HG03095 (cell line): ENCODE measurements at regions not wholly inside any gene's neighbourhood (a gene's known extent, or its start where the extent isn't known, plus 50 kb on each side); places are given as distances from the start of the nearest gene placed in this dataset.
"Not testable (repeated sequence)": the region's sequence is repeated elsewhere in the genome, so short reads cannot be mapped to it uniquely, and the experiment has no call there.

Experiments used
- ATAC-seq: cut with Tn5 transposase; IDR thresholded peaks from one replicate; pipeline ENCODE4 v1.9.1; 2021; ENCODE audit warnings: moderate library complexity; ENCODE audit not compliant: unreplicated experiment

GRCh38 chr3:22373182-22373581 is 622.2 kb upstream of the ZNF385D start:
- ATAC-seq: no peak

GRCh38 chr3:22373827-22374226 is 622.8 kb upstream of the ZNF385D start:
- ATAC-seq: no peak

GRCh38 chr3:22377421-22377820 is 626.4 kb upstream of the ZNF385D start:
- ATAC-seq: no peak

GRCh38 chr3:22378869-22379268 is 627.9 kb upstream of the ZNF385D start:
- no peak for ATAC-seq

- no peak for ATAC-seq
Measured at GRCh38 chr3:22380253-22380652, 629.2 kb upstream of the ZNF385D start.

GRCh38 chr3:22381564-22381963 is 630.6 kb upstream of the ZNF385D start:
- ATAC-seq: not testable (repeated sequence)

GRCh38 chr3:22383285-22383684 is 632.3 kb upstream of the ZNF385D start:
- no peak for ATAC-seq

- no peak for ATAC-seq
Measured at GRCh38 chr3:22386107-22386506, 635.1 kb upstream of the ZNF385D start.

GRCh38 chr3:22392286-22392685 is 641.3 kb upstream of the ZNF385D start:
- no peak for ATAC-seq

GRCh38 chr3:22392859-22393258 is 641.8 kb upstream of the ZNF385D start:
- no peak for ATAC-seq

GRCh38 chr3:22399566-22399965 is 648.6 kb upstream of the ZNF385D start:
- ATAC-seq: no peak

- ATAC-seq: no peak
Measured at GRCh38 chr3:22401499-22401898, 650.5 kb upstream of the ZNF385D start.

GRCh38 chr3:22414239-22414638 is 663.2 kb upstream of the ZNF385D start:
- no peak for ATAC-seq

GRCh38 chr3:22416838-22417446 is 665.9 kb upstream of the ZNF385D start:
- not testable (repeated sequence) for ATAC-seq

GRCh38 chr3:22419261-22419660 is 668.3 kb upstream of the ZNF385D start:
- no peak for ATAC-seq

- no peak for ATAC-seq
Measured at GRCh38 chr3:22421589-22421988, 670.6 kb upstream of the ZNF385D start.

- ATAC-seq: no peak
Measured at GRCh38 chr3:22431334-22431733, 680.3 kb upstream of the ZNF385D start.

GRCh38 chr3:22439626-22440025 is 688.6 kb upstream of the ZNF385D start:
- no peak for ATAC-seq

- no peak for ATAC-seq
Measured at GRCh38 chr3:22441711-22442110, 690.7 kb upstream of the ZNF385D start.

GRCh38 chr3:22443571-22444233 is 692.7 kb upstream of the ZNF385D start:
- no peak for ATAC-seq

GRCh38 chr3:22445336-22445735 is 694.3 kb upstream of the ZNF385D start:
- ATAC-seq: not testable (repeated sequence)

GRCh38 chr3:22450786-22451400 is 699.9 kb upstream of the ZNF385D start:
- ATAC-seq: no peak
